ENCODE measurements at regions not wholly inside any gene's neighbourhood (a gene's known extent, or its start where the extent isn't known, plus 50 kb on each side); places are given as distances from the start of the nearest gene placed in this dataset.
"Not testable (repeated sequence)": the region's sequence is repeated elsewhere in the genome, so short reads cannot be mapped to it uniquely, and the experiment has no call there.

- TF ChIP-seq POLR2A, POLR2AphosphoS5, EP300 (IDR thresholded peaks at IDR 0.05): not testable (repeated sequence)
These were observed 164.1 kb upstream of the PLGLB2 start for GRCh38 chr2:87583803-87584202.
